Astrocyte of the cerebellum (primary cell): ENCODE measurements at regions not wholly inside any gene's neighbourhood (a gene's known extent, or its start where the extent isn't known, plus 50 kb on each side); places are given as distances from the start of the nearest gene placed in this dataset.

Experiments used
- DNase-seq: peaks from one replicate; pipeline ENCODE4 v3.0.0-alpha.2; 2011; ENCODE audit warnings: low read depth
- H3K4me3 ChIP-seq: 2 replicates; pipeline ENCODE4 v1.5.1; 2011; ENCODE audit warnings: mild to moderate bottlenecking, low read depth, low read length, moderate library complexity
- in situ Hi-C: cut with HindIII; loops from 2 replicates; pipeline ENCODE4 v1.10.0; 2017; ENCODE audit warnings: low sequenced_read_pairs
- TF ChIP-seq, protein P1 (sequence below): IDR thresholded peaks from 2 replicates; pipeline ENCODE4 v1.5.1; 2012; ENCODE audit warnings: low read length, low read depth, moderate library complexity, mild to moderate bottlenecking; ENCODE audit errors: missing control alignments

DNA sequence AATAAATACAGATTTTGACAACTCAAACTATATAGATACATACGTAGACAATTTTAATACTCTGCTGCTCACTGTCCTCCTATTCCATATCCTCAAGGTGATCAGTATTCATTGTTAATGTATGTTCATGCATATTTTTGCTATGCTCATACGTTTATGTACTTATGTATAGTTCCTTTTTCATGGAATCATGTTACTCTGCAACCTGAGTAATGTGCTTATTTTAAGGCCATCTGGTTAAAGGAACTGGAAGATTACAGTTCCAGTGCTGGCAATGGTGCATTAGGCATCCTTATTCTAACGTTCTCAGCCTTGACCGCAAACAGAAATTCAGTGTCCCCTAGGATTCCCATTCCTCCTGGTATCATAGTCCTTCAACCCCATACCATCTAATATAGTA, 385.0 kb upstream of the TNP1 start:
- TF ChIP-seq, protein P1, sequence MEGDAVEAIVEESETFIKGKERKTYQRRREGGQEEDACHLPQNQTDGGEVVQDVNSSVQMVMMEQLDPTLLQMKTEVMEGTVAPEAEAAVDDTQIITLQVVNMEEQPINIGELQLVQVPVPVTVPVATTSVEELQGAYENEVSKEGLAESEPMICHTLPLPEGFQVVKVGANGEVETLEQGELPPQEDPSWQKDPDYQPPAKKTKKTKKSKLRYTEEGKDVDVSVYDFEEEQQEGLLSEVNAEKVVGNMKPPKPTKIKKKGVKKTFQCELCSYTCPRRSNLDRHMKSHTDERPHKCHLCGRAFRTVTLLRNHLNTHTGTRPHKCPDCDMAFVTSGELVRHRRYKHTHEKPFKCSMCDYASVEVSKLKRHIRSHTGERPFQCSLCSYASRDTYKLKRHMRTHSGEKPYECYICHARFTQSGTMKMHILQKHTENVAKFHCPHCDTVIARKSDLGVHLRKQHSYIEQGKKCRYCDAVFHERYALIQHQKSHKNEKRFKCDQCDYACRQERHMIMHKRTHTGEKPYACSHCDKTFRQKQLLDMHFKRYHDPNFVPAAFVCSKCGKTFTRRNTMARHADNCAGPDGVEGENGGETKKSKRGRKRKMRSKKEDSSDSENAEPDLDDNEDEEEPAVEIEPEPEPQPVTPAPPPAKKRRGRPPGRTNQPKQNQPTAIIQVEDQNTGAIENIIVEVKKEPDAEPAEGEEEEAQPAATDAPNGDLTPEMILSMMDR: no peak
- H3K4me3 ChIP-seq: no peak overlapping the region
- in situ Hi-C loops: no loop called here
- no peak for DNase-seq

DNA sequence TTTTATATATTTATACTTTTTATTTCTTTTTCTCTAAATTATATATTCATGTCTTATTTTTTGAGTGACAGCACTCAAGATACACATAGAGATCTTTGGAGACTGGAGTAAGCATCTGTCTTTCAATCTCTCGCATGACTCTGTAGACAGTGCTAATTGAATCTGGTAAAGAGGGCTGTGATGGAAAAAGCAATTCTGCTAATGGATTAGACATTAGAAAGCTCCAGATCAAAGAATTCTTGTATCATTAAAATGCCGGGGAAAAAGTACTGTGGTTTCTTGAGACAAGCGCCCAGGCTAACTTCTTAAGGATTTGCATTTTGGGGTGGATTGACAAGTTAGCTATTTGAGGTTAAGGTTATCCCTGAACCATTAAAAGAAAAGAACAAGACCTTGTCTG, 383.1 kb upstream of the TNP1 start:
- in situ Hi-C loops: no loop called here
- no peak for DNase-seq
- TF ChIP-seq, protein P1: no peak
- no peak overlapping the region for H3K4me3 ChIP-seq

DNA sequence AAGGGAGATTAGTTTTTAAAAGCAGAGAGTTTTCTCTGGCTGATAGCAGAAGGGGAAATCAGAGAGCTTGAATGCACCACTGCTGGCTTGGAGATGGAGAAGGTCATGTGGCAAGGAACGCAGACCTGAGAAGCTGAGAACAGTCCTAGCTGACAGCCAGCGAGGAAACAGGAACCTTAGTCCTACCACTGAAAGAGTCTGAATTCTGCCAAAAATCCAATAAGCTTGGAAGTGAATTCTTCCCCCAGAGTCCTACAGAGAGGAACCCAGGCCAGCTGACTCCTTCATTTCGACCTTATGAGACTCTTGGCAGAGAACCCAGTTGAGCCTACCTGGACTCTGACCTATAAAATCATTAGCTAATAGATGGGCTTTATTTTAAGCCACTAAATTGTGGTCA, 371.9 kb upstream of the TNP1 start:
- no peak for DNase-seq
- H3K4me3 ChIP-seq: no peak overlapping the region
- TF ChIP-seq, protein P1: no peak
- in situ Hi-C loops: no loop called here

DNA sequence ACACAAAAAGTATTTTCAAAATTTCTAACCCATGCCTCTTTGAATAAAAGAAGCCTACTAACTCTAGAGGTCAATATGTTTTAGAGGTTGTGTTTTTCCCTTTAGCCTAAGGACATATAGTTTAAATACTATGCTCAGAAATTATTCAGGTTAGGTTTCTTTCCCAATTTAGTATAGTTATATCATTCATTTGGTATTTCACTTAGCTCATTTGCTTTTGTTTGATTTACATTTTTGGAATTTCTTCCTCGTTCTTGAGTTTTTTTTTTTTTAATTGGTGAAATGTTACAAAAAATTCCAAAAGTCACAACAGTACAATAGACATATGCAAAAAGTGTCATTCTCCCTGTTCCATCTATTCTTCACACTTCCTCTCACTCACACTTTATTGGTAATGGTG, 371.3 kb upstream of the TNP1 start:
- TF ChIP-seq, protein P1: no peak
- in situ Hi-C loops: no loop called here
- no peak overlapping the region for H3K4me3 ChIP-seq
- DNase-seq: no peak

DNA sequence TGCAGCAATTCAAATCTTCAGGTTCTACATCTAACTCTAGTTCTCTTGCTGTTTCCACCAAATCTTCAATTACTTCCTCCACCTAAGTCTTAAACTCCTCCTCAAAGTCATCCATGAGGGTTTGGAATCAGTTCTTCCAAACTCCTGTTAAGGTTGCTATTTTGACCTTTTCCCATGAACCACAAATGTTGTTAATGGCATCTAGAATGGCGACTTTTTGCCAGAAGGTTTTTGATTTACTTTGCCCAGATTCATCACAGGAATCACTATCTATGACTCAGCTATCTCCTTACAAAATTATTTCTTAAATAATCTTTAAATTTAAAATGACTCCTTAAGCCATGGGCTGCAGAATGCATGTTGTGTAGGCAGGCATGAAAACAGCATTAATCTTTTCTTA, 368.9 kb upstream of the TNP1 start:
- H3K4me3 ChIP-seq: no peak overlapping the region
- no peak for DNase-seq
- in situ Hi-C loops: no loop called here
- TF ChIP-seq, protein P1: no peak

DNA sequence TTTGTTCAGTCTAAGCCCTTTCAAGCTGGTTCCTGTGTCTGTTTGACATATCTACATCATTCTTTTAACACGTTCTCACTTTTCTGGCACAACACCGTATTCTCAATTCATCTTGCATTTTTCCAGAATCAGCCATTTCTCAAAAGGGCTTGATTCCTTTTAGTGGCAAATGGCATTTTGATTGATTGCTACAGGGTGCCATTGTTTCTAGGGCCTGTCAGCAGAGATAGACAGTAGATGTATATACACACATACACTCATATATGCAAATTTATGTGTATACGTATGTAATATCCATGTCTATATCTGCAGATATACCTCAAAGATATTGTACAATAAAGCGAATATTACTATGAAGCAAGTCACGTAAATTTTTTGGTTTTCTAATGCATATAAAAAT, 367.9 kb upstream of the TNP1 start:
- no peak overlapping the region for H3K4me3 ChIP-seq
- in situ Hi-C loops: no loop called here
- no peak for DNase-seq
- TF ChIP-seq, protein P1: no peak

DNA sequence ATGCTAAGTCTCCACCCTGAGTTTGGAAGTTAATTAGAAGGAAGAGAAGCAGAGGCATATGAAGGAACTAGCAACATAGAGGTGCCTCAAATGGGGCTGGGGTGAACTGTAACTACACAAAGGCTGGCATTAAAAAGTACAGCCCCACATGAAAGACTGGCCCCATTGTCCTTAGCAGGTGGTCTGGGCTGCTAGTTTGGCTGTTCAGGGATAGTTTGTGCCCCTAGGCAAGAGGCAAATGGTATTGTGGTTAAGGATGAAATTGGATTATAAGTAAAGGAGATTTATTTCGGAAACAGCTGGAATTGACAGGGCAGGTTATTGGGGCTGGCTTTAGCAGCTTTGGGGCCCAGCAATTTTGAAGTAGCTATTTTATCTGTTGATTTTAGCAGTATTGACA, 365.7 kb upstream of the TNP1 start:
- no peak for DNase-seq
- TF ChIP-seq, protein P1: no peak
- in situ Hi-C loops: no loop called here
- H3K4me3 ChIP-seq: no peak overlapping the region
